B cell (primary cell): ENCODE measurements at regions not wholly inside any gene's neighbourhood (a gene's known extent, or its start where the extent isn't known, plus 50 kb on each side); places are given as distances from the start of the nearest gene placed in this dataset.

Experiments used
- ATAC-seq: fragments of 200-7000 bp; cut with Tn5 transposase; one replicate; pipeline ENCODE4 v1.10.0; 2021; ENCODE audit warnings: low read depth, mild to moderate bottlenecking, moderate number of reproducible peaks, moderate library complexity
- CTCF ChIA-PET: fragments of 350-600 bp; sonication (Branson Sonifier 250); formaldehyde crosslinking; loops from one replicate; lab custom pipeline; 2021; ENCODE audit warnings: antibody characterized with exemption, inconsistent platforms; lab: Charles Lee
- POLR2A ChIA-PET: fragments of 350-600 bp; sonication (Branson Sonifier 250); formaldehyde crosslinking; loops from one replicate; lab custom pipeline; 2021; ENCODE audit warnings: antibody characterized with exemption; lab: Charles Lee
- DNase-seq: peaks from one replicate; pipeline ENCODE4 v3.0.0; 2013
- H2AFZ ChIP-seq: 2 replicates; pipeline ENCODE4 v1.6.1; 2012; ENCODE audit warnings: mild to moderate bottlenecking, low read depth, low read length; ENCODE audit not compliant: insufficient read depth, poor library complexity, severe bottlenecking
- H3K27ac ChIP-seq, 2 donors: 1 replicate in 1 of 2; 2 replicates in 1 of 2; pipeline ENCODE4 v1.5.1; 2012 to 2013; ENCODE audit warnings: low read length in 2 of 2, mild to moderate bottlenecking in 2 of 2, moderate library complexity in 1 of 2
- H3K27me3 ChIP-seq, 4 experiments: fragments of 200-600 bp in 1 of 4; sonication (generic) in 1 of 4; replicated peaks in 1 of 4; 1 replicate in 2 of 4; 2 replicates in 2 of 4; pipeline versions ENCODE4 v1.6.1 to v1.7.0; 2013 to 2016; ENCODE audit warnings: low read length in 3 of 4, mild to moderate bottlenecking in 2 of 4, mixed read lengths in 1 of 4, moderate library complexity in 1 of 4; ENCODE audit not compliant: insufficient read depth in 4 of 4, control insufficient read depth in 3 of 4; ENCODE audit errors: control extremely low read depth in 1 of 4
- H3K36me3 ChIP-seq, 2 experiments: replicated peaks in 1 of 2; 1 replicate in 1 of 2; 2 replicates in 1 of 2; pipeline versions ENCODE4 v1.6.1 to v1.7.1; 2013; ENCODE audit warnings: low read length in 1 of 2; ENCODE audit not compliant: insufficient read depth in 2 of 2, control insufficient read depth in 1 of 2; ENCODE audit errors: control extremely low read depth in 1 of 2, extremely low read depth in 1 of 2
- H3K4me1 ChIP-seq, 2 donors: fragments of 200-600 bp in 1 of 2; sonication (generic) in 1 of 2; 1 replicate in 1 of 2; 2 replicates in 1 of 2; pipeline versions ENCODE4 v1.5.1 to v1.6.1; 2013 to 2017; ENCODE audit warnings: low read length in 2 of 2; ENCODE audit not compliant: control insufficient read depth in 2 of 2, insufficient read depth in 2 of 2
- H3K4me2 ChIP-seq: replicated peaks from 2 replicates; pipeline ENCODE3; 2012; ENCODE audit warnings: mild to moderate bottlenecking, low read depth, low read length; ENCODE audit not compliant: poor library complexity, severe bottlenecking
- H3K4me3 ChIP-seq, 5 experiments: fragments of 200-600 bp in 1 of 5; sonication (generic) in 1 of 5; 1 replicate in 3 of 5; 2 replicates in 2 of 5; pipeline versions ENCODE4 v1.5.1 to v1.7.0; 2011 to 2016; ENCODE audit warnings: low read length in 4 of 5, mild to moderate bottlenecking in 4 of 5, low read depth in 2 of 5, control low read depth in 1 of 5, moderate library complexity in 1 of 5; ENCODE audit not compliant: insufficient read depth in 1 of 5; ENCODE audit errors: control extremely low read depth in 1 of 5, extremely low read depth in 1 of 5
- H3K79me2 ChIP-seq: fragments of 200-600 bp; sonication (generic); one replicate; pipeline ENCODE4 v1.6.0; 2016; ENCODE audit warnings: low read length; ENCODE audit not compliant: control insufficient read depth, insufficient read depth
- H3K9ac ChIP-seq: fragments of 200-600 bp; sonication (generic); 2 replicates; pipeline ENCODE4 v1.6.1; 2017; ENCODE audit warnings: mild to moderate bottlenecking, low read length, moderate library complexity
- H3K9me3 ChIP-seq, 3 donors: one replicate each; pipeline versions ENCODE4 v1.6.1 to v1.7.1; 2013; ENCODE audit warnings: low read length in 2 of 3; ENCODE audit not compliant: control insufficient read depth in 2 of 3, insufficient read depth in 1 of 3; ENCODE audit errors: control extremely low read depth in 1 of 3
- H4K20me1 ChIP-seq: 2 replicates; pipeline ENCODE4 v1.6.0; 2012; ENCODE audit warnings: mild to moderate bottlenecking, low read length; ENCODE audit not compliant: insufficient read depth, control insufficient read depth, poor library complexity, severe bottlenecking
- H3K27ac Mint-ChIP-seq: one replicate; pipeline ENCODE4 v1.8.0; 2021; ENCODE audit warnings: mixed read lengths
- H3K27me3 Mint-ChIP-seq: one replicate; pipeline ENCODE4 v1.8.0; 2021; ENCODE audit warnings: mixed read lengths
- H3K4me1 Mint-ChIP-seq: one replicate; pipeline ENCODE4 v1.8.0; 2021; ENCODE audit warnings: mixed read lengths
- H3K4me3 Mint-ChIP-seq: one replicate; pipeline ENCODE4 v1.8.0; 2021; ENCODE audit warnings: mixed read lengths
- H3K9me3 Mint-ChIP-seq: one replicate; pipeline ENCODE4 v1.8.0; 2022; ENCODE audit warnings: mixed read lengths; ENCODE audit not compliant: insufficient read depth
- EZH2 ChIP-seq: IDR thresholded peaks from 2 replicates; pipeline ENCODE4 v1.6.1; 2012; ENCODE audit warnings: borderline replicate concordance, low read depth, mild to moderate bottlenecking, moderate library complexity, low read length; ENCODE audit not compliant: insufficient read depth, poor library complexity, severe bottlenecking
- WGBS: methylation state at CpG from one replicate; pipeline ENCODE4 v1.1.5; 2013; ENCODE audit warnings: missing lambda C conversion rate; ENCODE audit not compliant: insufficient coverage; 5-methylcytosine and 5-hydroxymethylcytosine counted together
- intact Hi-C: fragments of 100-400 bp; cut with micrococcal nuclease; formaldehyde crosslinking; loops from one replicate; pipeline ENCODE4 v1.10.0; 2022
- TF ChIP-seq, protein P1 (sequence below): fragments of 200-600 bp; IDR thresholded peaks from one replicate; pipeline ENCODE4 v1.8.0; 2022; ENCODE audit warnings: antibody characterized with exemption, mild to moderate bottlenecking

DNA sequence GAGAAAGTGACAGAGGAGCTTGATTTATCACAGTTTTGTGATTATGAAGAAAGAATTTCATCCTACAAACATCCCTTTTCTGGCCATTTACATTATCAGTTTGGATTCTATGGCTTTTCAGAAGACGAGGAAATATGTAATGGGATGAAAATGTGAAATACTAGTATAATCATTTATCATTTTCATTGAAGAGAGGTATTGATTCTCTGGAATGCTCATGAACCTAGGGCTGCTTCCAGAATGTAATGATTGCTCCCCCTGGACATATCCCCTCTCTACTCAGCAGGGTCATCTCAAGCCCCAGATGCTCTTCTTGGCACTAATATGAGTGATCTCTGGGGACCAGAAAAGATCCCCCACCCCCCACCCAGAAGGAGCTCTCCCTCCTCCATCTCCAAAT is 106.7 kb upstream of the ZNF618 start:
- H3K9ac ChIP-seq, result no peak overlapping the region
- Mint-ChIP-seq H3K27ac (no peak overlapping the region), H3K9me3 (peaks cover 6% of the 10 kb centered on the region), H3K27me3 (peaks cover 30% of the 10 kb centered on the region), H3K4me3 (no peak overlapping the region), H3K4me1 (peaks cover 4% of the 10 kb centered on the region)
- no peaks in the 10 kb centered on the region for H3K36me3 ChIP-seq
- ATAC-seq, result no peak
- peaks cover 0 to 10% (median 2%) of the 10 kb centered on the region in 4 experiments for H3K27me3 ChIP-seq
- H3K9me3 ChIP-seq, result peaks cover 0 to 7% (median 3%) of the 10 kb centered on the region in 3 donors
- POLR2A ChIA-PET, result no interaction called here
- no peak overlapping the region for H2AFZ ChIP-seq
- intact Hi-C loops, result no loop called here
- H3K4me1 ChIP-seq, result peaks cover 3 to 6% of the 10 kb centered on the region in 2 donors
- no CpG with 5 or more reads among the region's 1 CpG for WGBS
- no peak overlapping the region for H3K4me3 ChIP-seq
- no peak overlapping the region for H3K4me2 ChIP-seq
- CTCF ChIA-PET, result no interaction called here
- TF ChIP-seq, protein P1, sequence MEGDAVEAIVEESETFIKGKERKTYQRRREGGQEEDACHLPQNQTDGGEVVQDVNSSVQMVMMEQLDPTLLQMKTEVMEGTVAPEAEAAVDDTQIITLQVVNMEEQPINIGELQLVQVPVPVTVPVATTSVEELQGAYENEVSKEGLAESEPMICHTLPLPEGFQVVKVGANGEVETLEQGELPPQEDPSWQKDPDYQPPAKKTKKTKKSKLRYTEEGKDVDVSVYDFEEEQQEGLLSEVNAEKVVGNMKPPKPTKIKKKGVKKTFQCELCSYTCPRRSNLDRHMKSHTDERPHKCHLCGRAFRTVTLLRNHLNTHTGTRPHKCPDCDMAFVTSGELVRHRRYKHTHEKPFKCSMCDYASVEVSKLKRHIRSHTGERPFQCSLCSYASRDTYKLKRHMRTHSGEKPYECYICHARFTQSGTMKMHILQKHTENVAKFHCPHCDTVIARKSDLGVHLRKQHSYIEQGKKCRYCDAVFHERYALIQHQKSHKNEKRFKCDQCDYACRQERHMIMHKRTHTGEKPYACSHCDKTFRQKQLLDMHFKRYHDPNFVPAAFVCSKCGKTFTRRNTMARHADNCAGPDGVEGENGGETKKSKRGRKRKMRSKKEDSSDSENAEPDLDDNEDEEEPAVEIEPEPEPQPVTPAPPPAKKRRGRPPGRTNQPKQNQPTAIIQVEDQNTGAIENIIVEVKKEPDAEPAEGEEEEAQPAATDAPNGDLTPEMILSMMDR, result no peak
- TF ChIP-seq EZH2, result no peak
- no peaks in the 10 kb centered on the region for H3K79me2 ChIP-seq
- no peaks in the 10 kb centered on the region for H4K20me1 ChIP-seq
- no peak for DNase-seq
- H3K27ac ChIP-seq, result no peak overlapping the region

DNA sequence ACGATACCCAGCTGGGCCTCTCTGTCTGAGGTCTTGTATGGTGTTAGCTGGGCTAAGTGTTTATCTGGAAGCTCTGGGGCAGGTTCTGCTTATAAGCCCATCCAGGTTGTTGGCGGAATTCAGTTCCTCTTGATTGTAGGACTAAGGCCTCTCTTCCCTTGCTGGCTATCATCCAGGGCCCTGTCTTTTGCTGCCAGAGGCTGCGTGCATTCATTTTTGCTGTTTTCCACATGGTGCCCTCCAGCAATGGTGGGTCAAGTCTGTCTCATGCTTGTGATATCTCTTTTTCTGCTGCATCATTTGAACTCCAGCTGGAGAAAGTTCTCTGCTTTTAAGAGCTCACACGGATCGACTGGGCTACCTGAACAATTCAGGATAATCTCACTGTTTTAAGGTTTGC is 105.7 kb upstream of the ZNF618 start:
- Histone ChIP-seq H3K9me3 (peaks cover 0 to 14% (median 3%) of the 10 kb centered on the region in 3 donors), H2AFZ (no peak overlapping the region), H4K20me1 (no peaks in the 10 kb centered on the region), H3K4me2 (no peak overlapping the region), H3K36me3 (no peaks in the 10 kb centered on the region), H3K79me2 (no peaks in the 10 kb centered on the region), H3K4me3 (no peak overlapping the region), H3K9ac (no peak overlapping the region), H3K4me1 (peaks cover 3 to 8% of the 10 kb centered on the region in 2 donors), H3K27me3 (peaks cover 0 to 4% (median 2%) of the 10 kb centered on the region in 4 experiments), H3K27ac (no peak overlapping the region)
- H3K9me3 Mint-ChIP-seq, result peaks cover 6% of the 10 kb centered on the region
- 98% methylated on average over 3 of the region's 5 CpGs for WGBS
- POLR2A ChIA-PET, result no interaction called here
- ATAC-seq (no peak), DNase-seq (no peak)
- TF ChIP-seq, protein P1, result no peak
- no peak for TF ChIP-seq EZH2
- CTCF ChIA-PET, result interaction anchor here (1.2 kb wide), 1 partner anchor 33 kb away, joined by 3 read pairs; no protein-coding TSS in a partner anchor
- intact Hi-C loops, result no loop called here
- H3K27me3 Mint-ChIP-seq, result peaks cover 23% of the 10 kb centered on the region
- H3K27ac Mint-ChIP-seq, result no peak overlapping the region
- H3K4me1 Mint-ChIP-seq, result peaks cover 6% of the 10 kb centered on the region
- H3K4me3 Mint-ChIP-seq, result no peak overlapping the region
